Activated CD8-positive, alpha-beta T cell treated with anti-CD3 and anti-CD28 coated beads for 36 hours (primary cell): ENCODE measurements at regions not wholly inside any gene's neighbourhood (a gene's known extent, or its start where the extent isn't known, plus 50 kb on each side); places are given as distances from the start of the nearest gene placed in this dataset.

Experiments used
- ATAC-seq: fragments of 200-7000 bp; cut with Tn5 transposase; one replicate; pipeline ENCODE4 v1.10.0; 2021; ENCODE audit warnings: mild to moderate bottlenecking, moderate library complexity
- CTCF ChIA-PET: fragments of 350-600 bp; sonication (Branson Sonifier 250); formaldehyde crosslinking; loops from one replicate; lab custom pipeline; 2021; ENCODE audit warnings: antibody characterized with exemption; lab: Charles Lee
- POLR2A ChIA-PET: fragments of 350-600 bp; sonication (Branson Sonifier 250); formaldehyde crosslinking; loops from one replicate; lab custom pipeline; 2021; ENCODE audit warnings: antibody characterized with exemption; lab: Charles Lee
- DNase-seq: peaks from one replicate; pipeline ENCODE4 v3.0.0-alpha.2; 2020
- H3K27ac Mint-ChIP-seq: one replicate; pipeline ENCODE4 v1.8.0; 2021; ENCODE audit warnings: mild to moderate bottlenecking, mixed read lengths
- H3K27me3 Mint-ChIP-seq: one replicate; pipeline ENCODE4 v1.8.0; 2021; ENCODE audit warnings: mixed read lengths
- H3K36me3 Mint-ChIP-seq: one replicate; pipeline ENCODE4 v1.8.0; 2021; ENCODE audit warnings: low read depth, mixed read lengths
- H3K4me1 Mint-ChIP-seq: one replicate; pipeline ENCODE4 v1.8.0; 2021; ENCODE audit warnings: low read depth, mixed read lengths
- H3K4me3 Mint-ChIP-seq: one replicate; pipeline ENCODE4 v1.8.0; 2021; ENCODE audit warnings: mild to moderate bottlenecking, moderate library complexity, mixed read lengths
- H3K9me3 Mint-ChIP-seq: one replicate; pipeline ENCODE4 v1.8.0; 2021; ENCODE audit warnings: mixed read lengths
- CTCF ChIP-seq: fragments of 200-600 bp; IDR thresholded peaks from one replicate; pipeline ENCODE4 v1.8.0; 2022; ENCODE audit warnings: antibody characterized with exemption, mild to moderate bottlenecking
- intact Hi-C: fragments of 100-400 bp; cut with micrococcal nuclease; formaldehyde crosslinking; loops from one replicate; pipeline ENCODE4 v1.10.0; 2022

DNA sequence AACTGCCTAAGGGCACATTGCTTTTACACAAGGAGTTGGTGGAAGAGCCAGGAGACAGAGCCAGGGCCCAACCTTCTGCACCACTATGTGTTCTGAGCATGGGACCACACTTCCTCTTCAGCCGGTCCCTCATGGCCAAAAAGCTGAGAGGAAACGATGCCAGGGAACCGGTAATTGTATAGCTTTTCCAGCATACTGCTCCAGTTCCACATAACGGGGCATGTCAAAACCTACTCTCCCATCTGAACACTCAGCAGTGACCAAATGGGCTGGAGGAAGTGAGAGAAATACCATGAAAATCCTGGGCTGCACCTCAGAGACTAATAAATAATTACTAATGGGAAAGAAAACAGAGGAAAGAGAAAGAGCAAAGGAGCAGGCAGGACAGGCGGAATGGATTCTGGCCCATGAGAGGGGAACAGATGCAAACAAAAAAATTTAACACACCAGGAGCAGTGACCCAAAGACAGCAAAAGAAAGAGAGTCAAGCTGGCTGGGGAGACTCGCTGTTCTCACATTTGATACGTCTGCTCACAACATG lies 52.0 kb upstream of the BMP2 start:
- H3K4me3 Mint-ChIP-seq: no peak overlapping the region
- no peaks in the 10 kb centered on the region for H3K36me3 Mint-ChIP-seq
- no peak overlapping the region for H3K27ac Mint-ChIP-seq
- ATAC-seq (no peak), DNase-seq (no peak)
- no peak for TF ChIP-seq CTCF
- no peaks in the 10 kb centered on the region for H3K27me3 Mint-ChIP-seq
- H3K4me1 Mint-ChIP-seq: no peaks in the 10 kb centered on the region
- POLR2A ChIA-PET: no interaction called here
- intact Hi-C loops: no loop called here
- CTCF ChIA-PET: no interaction called here
- peaks cover 2% of the 10 kb centered on the region for H3K9me3 Mint-ChIP-seq

- CTCF ChIA-PET: no interaction called here
- H3K36me3 Mint-ChIP-seq: no peaks in the 10 kb centered on the region
- no peak for DNase-seq
- peaks cover 2% of the 10 kb centered on the region for H3K9me3 Mint-ChIP-seq
- no peak for ATAC-seq
- TF ChIP-seq CTCF: no peak
- H3K27me3 Mint-ChIP-seq: no peaks in the 10 kb centered on the region
- no peaks in the 10 kb centered on the region for H3K4me1 Mint-ChIP-seq
- intact Hi-C loops: no loop called here
- no peak overlapping the region for H3K4me3 Mint-ChIP-seq
- H3K27ac Mint-ChIP-seq: no peak overlapping the region
- POLR2A ChIA-PET: no interaction called here
Observed at GRCh38 chr20:6714279-6714711, 53.2 kb upstream of the BMP2 start.

DNA sequence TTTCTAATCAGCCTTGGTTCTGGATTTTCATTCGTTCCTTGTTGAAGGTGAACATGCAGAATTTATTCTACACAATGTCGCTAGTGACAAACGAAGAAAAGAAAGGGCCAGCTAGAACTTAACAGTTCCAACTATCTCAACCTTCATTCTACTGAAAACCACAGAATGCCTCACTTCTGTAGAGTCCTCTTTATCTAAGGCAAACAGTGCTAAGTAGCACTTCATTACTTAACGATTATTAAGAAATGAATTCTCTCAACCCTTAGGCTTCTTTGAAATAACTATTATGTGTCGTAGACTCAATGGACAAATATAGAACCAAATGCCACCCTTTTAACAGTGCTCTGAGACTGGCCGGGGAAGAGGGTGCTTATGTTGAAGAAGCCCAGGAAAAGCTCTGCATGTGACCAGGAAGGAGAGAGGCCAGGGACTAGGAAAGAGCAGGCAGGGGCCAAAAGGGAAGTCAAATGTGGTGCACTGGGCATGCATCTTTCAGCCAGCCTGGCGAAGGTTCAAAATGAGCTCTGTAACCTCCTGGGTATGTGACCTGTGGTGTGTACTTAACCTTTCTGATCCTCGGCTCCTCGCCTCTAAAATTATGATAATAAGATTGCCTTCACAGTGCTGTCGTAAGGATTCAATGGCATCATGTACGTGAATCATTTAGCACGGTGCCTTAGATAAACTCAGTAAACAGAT lies 55.4 kb upstream of the BMP2 start:
- ATAC-seq (no peak), DNase-seq (no peak)
- peaks cover 1% of the 10 kb centered on the region for H3K27me3 Mint-ChIP-seq
- H3K4me3 Mint-ChIP-seq: no peak overlapping the region
- no peak overlapping the region for H3K27ac Mint-ChIP-seq
- intact Hi-C loops: no loop called here
- POLR2A ChIA-PET: no interaction called here
- no peaks in the 10 kb centered on the region for H3K36me3 Mint-ChIP-seq
- CTCF ChIA-PET: no interaction called here
- no peaks in the 10 kb centered on the region for H3K4me1 Mint-ChIP-seq
- no peak for TF ChIP-seq CTCF
- no peaks in the 10 kb centered on the region for H3K9me3 Mint-ChIP-seq

DNA sequence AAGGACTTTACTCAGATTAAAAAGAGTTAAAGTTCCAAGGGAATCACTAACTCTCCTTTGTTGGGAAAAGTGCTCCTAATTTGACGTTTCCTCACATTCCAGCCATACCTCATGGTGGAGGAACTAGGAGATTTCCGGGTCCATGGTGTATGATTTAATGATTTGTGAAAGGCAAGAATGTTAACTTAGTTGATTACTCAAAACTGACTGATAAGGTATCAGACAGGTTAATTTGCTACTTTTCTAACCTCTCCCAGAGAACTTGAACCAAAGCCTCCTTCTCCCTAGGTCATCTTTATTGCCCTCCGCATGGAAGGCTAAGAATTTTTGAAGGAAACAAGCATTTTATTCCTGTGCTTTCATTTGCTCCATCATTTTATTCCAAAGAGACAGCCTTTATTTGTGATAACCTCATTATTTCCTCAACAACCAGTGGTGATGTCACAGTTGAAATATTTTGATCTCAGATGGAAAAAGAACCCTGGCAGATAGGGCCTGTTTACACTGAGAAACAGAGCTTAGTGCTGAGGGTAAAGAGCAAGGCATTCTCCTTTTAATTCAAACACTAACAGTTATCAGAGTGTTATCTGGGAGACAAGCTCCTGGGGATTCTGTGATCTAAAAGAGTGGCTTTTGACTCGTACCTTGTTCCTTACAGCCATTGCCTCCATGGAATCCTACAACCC lies 57.4 kb upstream of the BMP2 start:
- Mint-ChIP-seq H3K27ac (no peak overlapping the region), H3K27me3 (peaks cover 3% of the 10 kb centered on the region), H3K4me3 (no peak overlapping the region), H3K36me3 (no peaks in the 10 kb centered on the region), H3K4me1 (no peaks in the 10 kb centered on the region), H3K9me3 (no peaks in the 10 kb centered on the region)
- DNase-seq (no peak), ATAC-seq (no peak)
- intact Hi-C loops: loop anchor here (5.0 kb wide), 1 partner anchor 53 kb away; no protein-coding TSS in a partner anchor
- CTCF ChIA-PET: no interaction called here
- POLR2A ChIA-PET: no interaction called here
- TF ChIP-seq CTCF: no peak

- ChIA-PET POLR2A (no interaction called here), CTCF (no interaction called here)
- DNase-seq (no peak), ATAC-seq (no peak)
- intact Hi-C loops: loop anchor here (5.0 kb wide), 1 partner anchor 51 kb away; no protein-coding TSS in a partner anchor
- H3K36me3 Mint-ChIP-seq: no peaks in the 10 kb centered on the region
- no peaks in the 10 kb centered on the region for H3K9me3 Mint-ChIP-seq
- H3K27me3 Mint-ChIP-seq: peaks cover 3% of the 10 kb centered on the region
- no peak overlapping the region for H3K27ac Mint-ChIP-seq
- no peaks in the 10 kb centered on the region for H3K4me1 Mint-ChIP-seq
- no peak overlapping the region for H3K4me3 Mint-ChIP-seq
- no peak for TF ChIP-seq CTCF
Observed at GRCh38 chr20:6708010-6708409, 59.5 kb upstream of the BMP2 start.
